ENCODE measurements at regions not wholly inside any gene's neighbourhood (a gene's known extent, or its start where the extent isn't known, plus 50 kb on each side); places are given as distances from the start of the nearest gene placed in this dataset.

DNA sequence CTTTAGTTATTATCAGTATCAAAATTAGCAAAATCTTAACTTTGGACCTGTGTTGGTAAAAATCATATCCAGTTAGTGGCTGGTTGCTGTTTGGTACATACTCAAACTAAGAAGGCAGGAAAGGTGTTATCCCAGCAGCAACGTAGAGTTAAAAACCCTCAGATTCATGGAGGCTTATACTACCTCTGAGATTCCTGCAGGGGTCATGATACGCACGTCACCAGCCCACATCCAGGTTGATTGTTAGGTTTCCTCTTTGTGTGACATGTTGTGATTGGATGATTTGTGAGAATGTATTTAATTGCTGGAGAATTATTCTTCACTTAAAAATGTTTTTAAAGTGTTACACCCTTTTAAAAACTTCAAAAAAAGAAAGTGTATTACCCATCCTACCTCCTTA is 423.3 kb upstream of the ADGRL2 start:
- no peaks in the 10 kb centered on the region for H3K4me1 ChIP-seq
- H3K36me3 ChIP-seq: no peaks in the 10 kb centered on the region
- H3K27me3 ChIP-seq: no peaks in the 10 kb centered on the region
- no peaks in the 10 kb centered on the region for H3K9me3 ChIP-seq
- in situ Hi-C loops (cut with MboI; ENCODE audit: low sequenced_read_pairs in 4 of 4) (no loop called here), intact Hi-C loops (cut with DNase I; ENCODE audit: low total_unique reads) (no loop called here)
- no peak overlapping the region for H3K4me3 ChIP-seq
- ATAC-seq (no peak), DNase-seq (no peak)
- TF ChIP-seq POLR2A (IDR thresholded peaks at IDR 0.05): no peak
- TF ChIP-seq, protein P1, sequence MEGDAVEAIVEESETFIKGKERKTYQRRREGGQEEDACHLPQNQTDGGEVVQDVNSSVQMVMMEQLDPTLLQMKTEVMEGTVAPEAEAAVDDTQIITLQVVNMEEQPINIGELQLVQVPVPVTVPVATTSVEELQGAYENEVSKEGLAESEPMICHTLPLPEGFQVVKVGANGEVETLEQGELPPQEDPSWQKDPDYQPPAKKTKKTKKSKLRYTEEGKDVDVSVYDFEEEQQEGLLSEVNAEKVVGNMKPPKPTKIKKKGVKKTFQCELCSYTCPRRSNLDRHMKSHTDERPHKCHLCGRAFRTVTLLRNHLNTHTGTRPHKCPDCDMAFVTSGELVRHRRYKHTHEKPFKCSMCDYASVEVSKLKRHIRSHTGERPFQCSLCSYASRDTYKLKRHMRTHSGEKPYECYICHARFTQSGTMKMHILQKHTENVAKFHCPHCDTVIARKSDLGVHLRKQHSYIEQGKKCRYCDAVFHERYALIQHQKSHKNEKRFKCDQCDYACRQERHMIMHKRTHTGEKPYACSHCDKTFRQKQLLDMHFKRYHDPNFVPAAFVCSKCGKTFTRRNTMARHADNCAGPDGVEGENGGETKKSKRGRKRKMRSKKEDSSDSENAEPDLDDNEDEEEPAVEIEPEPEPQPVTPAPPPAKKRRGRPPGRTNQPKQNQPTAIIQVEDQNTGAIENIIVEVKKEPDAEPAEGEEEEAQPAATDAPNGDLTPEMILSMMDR (IDR thresholded peaks at IDR 0.05 in 4 of 5, conservative IDR thresholded peaks at IDR 0.05 in 1 of 5): no peak
- no peak overlapping the region for H3K27ac ChIP-seq

DNA sequence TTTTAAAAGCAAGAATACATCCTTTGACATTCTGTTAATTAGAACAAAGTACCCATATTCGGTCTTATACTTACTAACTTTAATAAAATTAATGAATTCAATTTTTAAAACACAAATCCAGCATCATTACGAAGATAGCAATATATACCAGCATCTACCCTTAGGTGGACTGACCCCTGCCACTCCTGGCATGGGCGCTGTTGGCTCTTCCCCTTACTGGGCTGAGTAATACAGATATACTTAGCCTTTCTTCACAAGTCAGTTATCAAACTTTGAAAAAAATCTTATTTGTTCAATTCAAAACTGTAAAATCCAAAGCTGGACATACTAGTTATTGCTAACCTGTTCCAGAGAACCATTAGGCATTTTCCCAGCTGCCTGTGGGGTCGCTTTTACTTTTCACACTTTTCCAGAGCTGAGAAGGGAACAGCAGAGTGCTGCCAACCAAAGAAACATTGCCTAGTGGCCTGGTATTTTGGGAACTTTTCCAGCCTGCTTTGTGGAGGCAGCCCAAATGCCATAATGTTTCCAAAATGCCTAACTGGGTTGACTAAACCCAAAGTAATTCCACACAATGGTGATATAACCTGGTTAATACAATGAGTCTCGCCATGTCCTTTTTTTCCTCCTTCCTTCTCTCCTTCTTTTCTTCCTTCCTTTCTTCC is 424.7 kb upstream of the ADGRL2 start:
- DNase-seq (no peak), ATAC-seq (no peak)
- Histone ChIP-seq H3K4me3 (no peak overlapping the region), H3K27me3 (no peaks in the 10 kb centered on the region), H3K4me1 (no peaks in the 10 kb centered on the region), H3K27ac (no peak overlapping the region), H3K36me3 (no peaks in the 10 kb centered on the region), H3K9me3 (no peaks in the 10 kb centered on the region)
- intact Hi-C loops (cut with DNase I; ENCODE audit: low total_unique reads) (no loop called here), in situ Hi-C loops (cut with MboI; ENCODE audit: low sequenced_read_pairs in 4 of 4) (no loop called here)
- no peak for TF ChIP-seq POLR2A (IDR thresholded peaks at IDR 0.05)
- TF ChIP-seq, protein P1 (IDR thresholded peaks at IDR 0.05 in 4 of 5, conservative IDR thresholded peaks at IDR 0.05 in 1 of 5): no peak

DNA sequence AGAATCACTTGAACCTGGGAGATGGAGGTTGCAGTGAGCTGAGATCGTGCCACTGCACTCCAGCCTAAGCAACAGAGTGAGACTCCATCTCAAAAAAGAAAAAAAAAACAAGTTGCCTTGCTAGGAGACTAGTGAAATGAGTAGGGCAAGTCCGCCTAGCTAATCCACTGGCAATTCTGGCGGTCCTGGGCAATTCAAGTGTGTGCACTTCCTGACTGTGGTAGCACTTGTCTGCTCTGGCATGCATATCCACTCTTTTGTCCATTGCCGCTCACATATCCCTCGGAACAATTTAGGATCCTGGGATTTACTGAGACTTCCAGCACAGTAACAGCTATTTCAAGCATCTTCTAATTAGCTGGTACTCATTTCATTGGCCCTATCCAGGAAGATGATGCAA is 426.3 kb upstream of the ADGRL2 start:
- H3K9me3 ChIP-seq: no peaks in the 10 kb centered on the region
- no peak overlapping the region for H3K27ac ChIP-seq
- ATAC-seq (no peak), DNase-seq (no peak)
- H3K36me3 ChIP-seq: no peaks in the 10 kb centered on the region
- H3K4me1 ChIP-seq: no peaks in the 10 kb centered on the region
- H3K4me3 ChIP-seq: no peak overlapping the region
- intact Hi-C loops (cut with DNase I; ENCODE audit: low total_unique reads) (no loop called here), in situ Hi-C loops (cut with MboI; ENCODE audit: low sequenced_read_pairs in 4 of 4) (no loop called here)
- no peaks in the 10 kb centered on the region for H3K27me3 ChIP-seq
- TF ChIP-seq, protein P1 (IDR thresholded peaks at IDR 0.05 in 4 of 5, conservative IDR thresholded peaks at IDR 0.05 in 1 of 5): no peak
- TF ChIP-seq POLR2A (IDR thresholded peaks at IDR 0.05): no peak

DNA sequence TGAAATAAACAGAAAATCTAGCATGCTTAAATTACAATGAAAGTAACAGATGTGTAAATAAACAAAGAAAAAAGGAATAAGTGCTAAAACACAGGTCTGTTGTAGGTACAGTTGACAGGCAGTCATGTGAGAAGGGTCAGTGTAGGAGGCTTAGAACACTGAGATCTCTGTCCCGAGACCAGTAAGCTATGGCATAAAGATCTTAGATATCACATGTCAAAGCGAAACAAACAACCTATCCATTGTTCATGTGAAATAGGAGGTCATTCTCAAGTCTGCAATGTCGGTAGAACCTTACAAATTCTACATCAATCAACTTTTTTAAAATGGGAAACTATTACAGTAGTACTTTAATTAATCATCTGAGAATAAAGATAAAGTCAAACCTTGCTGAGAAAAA is 428.9 kb upstream of the ADGRL2 start:
- no peak for TF ChIP-seq POLR2A (IDR thresholded peaks at IDR 0.05)
- TF ChIP-seq, protein P1 (IDR thresholded peaks at IDR 0.05 in 4 of 5, conservative IDR thresholded peaks at IDR 0.05 in 1 of 5): no peak
- ATAC-seq (no peak), DNase-seq (no peak)
- Histone ChIP-seq H3K4me3 (no peak overlapping the region), H3K27me3 (no peaks in the 10 kb centered on the region), H3K4me1 (no peaks in the 10 kb centered on the region), H3K36me3 (no peaks in the 10 kb centered on the region), H3K9me3 (no peaks in the 10 kb centered on the region), H3K27ac (no peak overlapping the region)
- in situ Hi-C loops (cut with MboI; ENCODE audit: low sequenced_read_pairs in 4 of 4): no loop called here
- intact Hi-C loops (cut with DNase I; ENCODE audit: low total_unique reads): loop anchor here (1.0 kb wide), 1 partner anchor 9 kb away; no protein-coding TSS in a partner anchor

DNA sequence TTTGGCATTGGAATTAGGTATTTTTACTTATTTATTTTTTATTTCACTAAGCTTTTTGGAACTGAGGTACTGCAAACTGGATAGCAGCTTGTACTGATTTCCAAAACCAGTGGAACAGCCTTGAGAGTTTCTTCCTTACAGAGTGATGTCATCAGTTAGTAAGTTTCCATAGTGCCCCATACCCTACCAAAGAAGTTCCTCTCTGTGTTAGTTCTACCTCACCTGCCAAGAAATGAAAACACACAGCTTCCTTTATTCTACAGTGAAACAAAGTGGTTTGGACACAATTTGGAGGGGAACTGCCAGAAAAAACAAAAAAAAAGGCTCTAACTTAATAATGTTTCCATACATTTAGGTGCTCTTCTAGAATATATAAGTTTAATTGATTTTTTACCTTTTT is 430.9 kb upstream of the ADGRL2 start:
- Histone ChIP-seq H3K9me3 (no peaks in the 10 kb centered on the region), H3K27me3 (no peaks in the 10 kb centered on the region), H3K4me3 (no peak overlapping the region), H3K27ac (no peak overlapping the region), H3K4me1 (no peaks in the 10 kb centered on the region), H3K36me3 (no peaks in the 10 kb centered on the region)
- no peak for ATAC-seq
- intact Hi-C loops (cut with DNase I; ENCODE audit: low total_unique reads) (no loop called here), in situ Hi-C loops (cut with MboI; ENCODE audit: low sequenced_read_pairs in 4 of 4) (no loop called here)
- TF ChIP-seq, protein P1 (IDR thresholded peaks at IDR 0.05 in 4 of 5, conservative IDR thresholded peaks at IDR 0.05 in 1 of 5): no peak
- TF ChIP-seq POLR2A (IDR thresholded peaks at IDR 0.05): no peak
- no peak for DNase-seq
